NK-92 treated with Interleukin-12 subunit alpha and Interleukin-12 subunit beta, amount 100 ng/mL, for 24 hours (cell line): ENCODE measurements at regions not wholly inside any gene's neighbourhood (a gene's known extent, or its start where the extent isn't known, plus 50 kb on each side); places are given as distances from the start of the nearest gene placed in this dataset.

Source experiments
- DNase-seq: peaks from one replicate; lab custom pipeline; 2025; lab: John Stamatoyannopoulos, UW

DNA sequence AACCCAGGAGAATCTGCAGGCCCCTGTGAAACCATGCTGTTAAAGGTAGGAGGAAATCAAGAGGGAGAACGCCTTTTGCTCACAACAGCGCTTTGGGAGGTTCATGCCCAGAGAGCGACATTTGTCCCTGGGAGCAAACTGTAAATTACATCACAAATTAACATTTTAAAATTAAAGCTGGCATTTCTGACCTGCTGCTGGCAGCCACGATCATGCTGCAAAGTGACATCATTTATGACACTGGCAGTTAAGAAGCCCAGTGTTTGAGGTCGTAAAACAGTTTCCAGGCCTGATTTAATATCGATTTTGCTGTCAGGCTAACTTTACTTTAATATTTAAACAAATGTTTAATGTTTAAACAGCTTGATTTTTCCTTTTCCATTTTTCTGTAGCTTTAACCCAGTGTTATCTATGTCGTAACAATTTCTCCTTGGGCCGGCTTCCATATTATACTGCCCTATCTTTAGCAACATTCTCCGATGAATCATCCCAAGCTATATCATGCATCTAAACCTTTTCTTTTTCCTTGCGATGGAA is 86.5 kb upstream of the NPVF start:
- DNase-seq, result no peak

DNA sequence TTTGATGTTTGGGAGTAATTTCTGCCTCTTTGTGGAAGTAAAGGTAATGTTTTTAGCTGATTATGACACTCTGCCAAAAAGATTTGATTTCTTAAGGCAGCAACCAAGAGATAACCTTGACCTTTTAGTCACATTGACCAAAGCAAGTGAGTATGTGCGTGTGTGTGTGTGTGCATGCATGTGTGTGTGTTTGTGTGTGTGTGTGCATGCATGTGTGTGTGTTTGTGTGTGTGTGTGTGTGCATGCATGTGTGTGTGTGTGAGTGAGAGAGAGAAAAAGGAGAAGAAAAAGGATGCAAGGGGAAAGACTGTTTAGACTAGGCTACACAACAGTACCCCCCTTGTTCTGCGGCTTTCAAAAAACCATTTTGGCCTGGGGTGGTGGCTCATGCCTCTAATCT is 88.1 kb upstream of the NPVF start:
- DNase-seq, result no peak

DNA sequence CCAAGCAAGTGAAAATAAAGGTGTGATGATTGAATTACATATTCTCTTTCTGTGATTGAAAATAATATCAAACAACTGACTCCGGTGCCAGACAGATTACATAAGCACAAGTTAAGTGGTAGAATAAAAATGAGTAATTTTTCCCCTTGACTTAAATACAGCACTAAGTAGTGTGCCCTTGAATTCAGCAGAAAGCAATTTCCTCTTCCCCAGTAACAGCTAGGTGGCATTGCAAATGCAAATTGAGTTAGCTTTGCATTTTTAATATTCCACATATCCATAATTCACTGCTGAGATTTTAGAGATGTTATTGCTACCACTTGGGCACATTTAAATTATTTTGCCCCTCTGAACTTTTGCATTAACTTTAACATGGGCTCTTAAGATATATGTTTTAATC is 89.8 kb upstream of the NPVF start:
- no peak for DNase-seq

DNA sequence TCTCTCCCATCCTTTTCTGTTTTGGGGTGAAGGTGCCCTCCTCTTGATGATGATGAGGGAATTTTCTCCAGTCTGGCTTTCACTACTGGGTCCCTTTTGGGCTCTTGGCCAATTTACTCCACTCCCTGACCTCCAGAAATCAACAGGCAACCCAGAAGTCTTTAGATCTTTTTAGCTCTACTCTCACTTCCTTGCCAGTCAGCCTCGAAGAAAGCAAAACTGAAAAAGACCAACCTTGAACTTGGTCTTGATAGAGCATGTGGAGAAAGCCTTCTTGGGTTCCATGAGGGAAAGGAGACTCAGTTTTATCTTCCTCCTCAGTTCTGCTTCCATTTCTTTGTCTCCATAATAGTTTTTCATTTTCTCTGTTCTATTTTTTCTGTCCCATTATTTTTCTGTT is 91.4 kb upstream of the NPVF start:
- DNase-seq, result no peak

DNA sequence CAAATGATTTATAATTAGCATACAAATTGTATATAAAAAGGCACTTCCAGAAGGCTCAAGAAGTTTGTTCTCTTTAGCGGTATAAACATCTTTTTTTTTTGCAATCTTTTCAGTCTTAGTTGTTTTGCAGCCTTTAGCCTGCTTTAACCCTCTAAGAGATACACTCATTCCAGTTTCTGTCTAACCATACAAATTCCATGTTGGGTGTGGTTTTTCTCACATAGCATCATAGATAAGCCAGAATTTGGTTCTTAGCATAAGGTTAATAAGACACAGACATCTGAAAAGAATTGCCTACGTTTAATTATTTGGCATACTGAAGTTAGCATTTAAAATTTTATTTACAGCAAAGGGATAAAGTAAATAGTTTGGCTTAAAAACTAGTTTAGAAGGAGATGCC is 92.5 kb upstream of the NPVF start:
- no peak for DNase-seq

DNA sequence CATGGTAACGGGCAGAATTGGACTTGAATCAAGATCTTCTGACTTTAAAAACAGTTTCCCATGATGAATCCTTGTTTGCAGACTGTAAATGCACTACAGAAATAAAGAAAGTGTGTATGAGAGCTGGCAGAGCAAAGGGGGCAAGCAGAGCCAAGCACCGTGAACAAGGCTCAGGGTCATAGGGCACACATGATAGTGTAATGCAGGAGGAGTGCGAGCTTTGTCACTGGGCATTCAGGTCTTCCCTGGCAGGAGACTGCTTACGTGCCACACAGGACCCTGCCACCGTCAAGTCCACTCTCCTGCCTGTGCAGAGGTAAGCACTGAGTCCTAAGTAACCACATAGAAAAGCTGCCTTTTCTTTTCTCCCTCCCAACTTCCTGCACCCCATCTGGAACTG is 93.1 kb upstream of the NPVF start:
- no peak for DNase-seq

DNA sequence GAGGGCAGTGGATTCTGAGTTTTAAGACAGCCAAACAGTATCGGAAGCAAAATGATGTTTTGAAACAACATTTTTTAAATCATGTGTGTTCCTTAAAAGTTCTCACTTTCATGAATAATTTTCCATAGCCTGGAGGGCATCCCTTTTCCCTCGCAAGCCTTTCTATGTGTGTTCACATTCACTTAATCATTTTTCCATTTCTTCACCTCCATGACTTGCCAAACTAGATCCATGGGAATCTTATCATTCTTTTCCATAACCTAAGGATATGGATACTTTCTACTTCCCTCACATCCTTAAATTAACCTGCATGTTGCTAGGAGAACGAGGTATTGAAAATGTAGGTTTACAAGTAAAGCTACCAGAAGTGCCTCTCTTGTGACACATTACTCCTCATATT is 94.2 kb upstream of the NPVF start:
- DNase-seq, result no peak

DNA sequence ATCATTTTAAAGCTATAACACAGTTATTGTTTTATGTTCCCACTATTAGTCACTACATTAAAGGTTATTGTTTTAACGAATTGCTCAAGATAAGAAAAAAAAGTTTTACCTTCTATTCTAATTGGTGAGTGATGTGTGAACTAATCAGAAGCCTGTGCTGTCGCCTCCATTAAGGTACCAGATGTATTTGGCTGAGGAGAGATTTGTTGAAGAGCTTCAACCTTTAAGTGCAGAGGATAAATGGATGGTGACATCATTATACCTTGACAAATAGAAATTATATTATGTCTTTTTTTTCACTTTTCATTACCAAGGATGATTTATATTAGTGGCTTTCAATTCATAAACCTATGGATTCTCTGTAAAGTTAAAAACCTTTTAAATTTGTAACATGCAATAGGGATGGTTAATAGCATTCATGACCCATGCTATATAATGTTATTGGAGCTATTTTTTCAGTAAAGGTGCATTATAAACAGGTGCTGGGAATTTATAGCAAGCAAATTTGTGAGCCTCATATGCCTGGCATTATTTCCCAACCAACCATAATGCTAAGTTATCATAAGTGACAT is 97.0 kb upstream of the NPVF start:
- DNase-seq, result no peak

DNA sequence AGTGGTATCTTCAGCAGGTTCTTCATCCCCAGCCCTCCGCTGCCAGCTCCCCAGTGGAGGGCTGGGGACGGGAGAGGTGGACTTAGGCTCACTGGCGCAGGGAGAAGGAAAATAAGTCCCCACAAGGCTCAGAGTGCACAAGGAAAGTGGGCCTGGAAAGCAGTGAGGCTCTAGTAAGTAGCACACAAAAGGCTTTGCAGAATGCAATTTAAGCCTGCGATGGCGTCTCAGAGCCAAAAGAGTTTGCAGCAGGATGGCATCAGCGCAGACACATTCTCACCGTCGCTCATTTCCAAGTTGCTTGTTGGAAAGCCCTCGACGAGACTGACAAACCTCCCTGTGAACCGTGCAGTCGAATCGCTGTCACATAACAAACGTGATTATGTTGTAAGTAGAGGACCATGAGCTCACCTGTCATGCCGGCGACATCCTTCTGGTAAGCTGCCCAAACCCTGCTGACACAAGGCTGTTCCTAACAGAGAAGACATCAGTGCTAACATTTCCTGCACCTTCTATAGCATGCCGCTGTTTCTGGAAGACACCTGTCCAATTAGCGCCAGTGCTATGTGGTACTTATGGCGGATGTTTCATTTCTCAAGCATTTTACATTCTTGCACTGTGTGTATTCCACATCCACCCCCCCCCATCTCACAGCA is 98.3 kb upstream of the NPVF start:
- DNase-seq, result no peak

DNA sequence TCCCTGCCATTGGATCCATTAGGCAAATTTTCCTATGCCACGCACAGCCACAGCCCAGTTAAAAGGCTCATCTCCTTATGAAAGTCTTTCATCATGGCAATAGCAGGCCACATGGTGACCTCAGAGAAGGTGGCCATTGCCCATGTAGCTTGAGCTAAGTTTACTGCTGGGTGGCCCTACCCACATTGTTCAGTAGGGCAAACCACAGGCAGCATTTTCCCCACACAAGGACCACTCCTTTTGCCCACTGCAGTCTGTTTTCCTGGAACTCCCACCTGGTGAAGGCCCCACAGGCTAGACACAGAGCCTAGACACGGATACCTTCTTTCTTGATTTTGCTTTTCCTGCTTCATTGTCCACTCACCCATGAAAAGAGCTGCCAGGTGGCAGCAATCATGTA is 101.5 kb upstream of the NPVF start:
- DNase-seq, result no peak

DNA sequence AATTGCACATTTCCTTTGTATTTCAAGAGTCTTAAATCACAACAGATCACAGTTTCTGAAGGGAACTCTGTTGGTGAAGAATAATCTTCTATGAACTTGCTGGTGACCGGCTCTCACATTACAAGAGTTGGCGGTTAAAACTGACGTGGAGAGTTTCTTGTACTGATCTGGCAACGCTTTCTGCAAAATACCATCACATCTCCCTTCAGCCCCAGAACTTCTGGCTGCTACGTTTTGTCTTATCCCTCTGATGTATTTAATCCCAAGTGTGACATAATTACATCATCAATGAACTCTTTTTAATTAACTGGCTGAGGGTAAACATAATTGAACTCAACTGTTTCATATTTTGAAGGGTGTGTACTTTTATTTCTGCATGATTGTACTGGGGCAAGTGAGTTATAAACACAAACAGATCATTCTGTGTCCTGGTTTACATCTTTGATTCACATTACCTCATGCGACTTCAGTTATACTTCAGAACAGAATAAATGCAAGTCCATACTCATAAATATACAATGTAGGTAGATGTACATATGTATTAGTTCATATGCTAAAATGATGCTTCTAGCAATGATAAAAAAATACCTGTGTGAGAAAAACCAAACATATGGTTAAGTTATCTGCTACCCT is 105.1 kb upstream of the NPVF start:
- no peak for DNase-seq

DNA sequence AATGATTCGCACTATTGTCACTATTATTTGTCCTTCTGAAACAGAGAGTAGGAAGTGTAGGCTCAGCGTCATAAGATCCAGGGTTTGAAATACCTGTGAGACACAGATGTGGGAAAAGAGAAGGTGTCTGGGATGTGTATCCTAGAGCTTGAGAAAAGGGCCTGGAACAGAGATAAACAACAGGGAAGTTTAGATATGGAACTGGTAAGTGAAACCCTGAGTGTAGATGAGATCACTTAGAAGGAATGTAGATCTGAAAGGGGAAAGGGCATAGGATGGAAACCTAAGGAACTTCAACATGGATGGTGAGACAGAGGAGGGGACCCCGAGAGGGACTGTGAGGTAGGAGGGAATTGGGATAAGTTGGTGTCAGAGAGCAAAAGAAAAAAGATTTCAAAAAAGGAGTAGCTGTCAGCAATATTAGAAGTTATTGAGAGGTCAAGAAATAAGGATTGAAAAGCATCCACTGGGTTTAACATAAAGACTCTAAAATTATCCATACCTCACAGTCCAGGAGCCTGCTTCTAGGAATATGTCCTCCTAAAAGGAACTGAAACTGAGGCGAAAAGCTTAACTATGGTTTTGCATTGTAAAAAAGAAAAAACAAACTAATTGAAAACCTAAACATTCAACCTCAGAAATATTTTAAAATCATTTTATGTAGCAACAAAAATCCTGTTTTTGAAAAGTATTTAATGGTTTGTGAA is 119.2 kb upstream of the NPVF start:
- DNase-seq, result no peak

DNA sequence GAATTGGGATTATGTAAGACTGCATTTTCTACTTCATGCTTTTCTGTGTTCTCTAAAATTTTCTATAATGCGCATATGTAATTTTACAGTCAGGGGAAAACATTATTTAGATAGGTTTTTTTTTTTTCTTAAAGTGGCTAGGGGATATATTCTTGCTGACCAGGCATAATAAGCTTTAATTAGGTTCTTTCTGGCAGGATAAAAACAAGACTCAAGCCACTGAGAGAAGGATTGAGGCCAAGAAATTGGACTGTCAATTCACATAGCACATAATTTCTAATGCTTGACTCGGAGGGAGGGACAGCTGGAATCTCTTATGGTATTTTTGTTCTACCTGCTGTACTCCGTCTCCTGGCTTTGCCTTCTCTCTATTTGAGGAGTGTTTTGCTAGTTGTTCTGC is 119.8 kb upstream of the NPVF start:
- no peak for DNase-seq

DNA sequence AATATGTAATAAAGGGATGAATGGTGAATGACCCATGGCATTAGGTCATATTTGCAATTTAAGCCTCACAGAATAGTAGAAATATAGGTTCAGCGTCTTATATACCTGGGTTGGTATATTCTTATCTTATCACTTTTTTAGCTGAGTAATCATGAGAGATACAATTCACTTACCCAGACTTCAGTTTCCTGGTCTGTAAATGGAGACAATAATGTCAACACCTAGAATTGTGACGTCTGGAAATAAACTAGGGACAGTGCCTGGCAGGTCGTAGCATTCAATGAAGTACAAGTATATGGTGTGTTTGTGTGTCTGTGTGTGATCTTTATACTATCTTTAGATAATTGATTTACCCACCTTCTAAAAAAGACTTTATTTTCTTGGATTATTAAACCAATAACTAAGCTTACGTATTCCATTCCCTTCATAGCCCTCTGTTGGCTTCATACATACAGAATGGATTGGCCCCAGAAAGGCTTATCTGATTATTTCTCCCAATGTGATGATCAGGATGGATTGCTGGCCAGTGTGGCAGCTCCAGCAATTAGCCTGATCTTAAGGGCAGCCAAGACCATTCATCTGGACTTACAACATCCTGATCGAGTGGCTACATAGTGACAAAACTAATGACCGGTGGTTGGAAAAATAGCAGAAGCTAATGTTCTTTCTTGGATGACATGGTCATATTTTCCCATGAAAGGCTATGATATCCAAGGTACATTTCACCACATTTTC is 121.2 kb upstream of the NPVF start:
- DNase-seq, result no peak

DNA sequence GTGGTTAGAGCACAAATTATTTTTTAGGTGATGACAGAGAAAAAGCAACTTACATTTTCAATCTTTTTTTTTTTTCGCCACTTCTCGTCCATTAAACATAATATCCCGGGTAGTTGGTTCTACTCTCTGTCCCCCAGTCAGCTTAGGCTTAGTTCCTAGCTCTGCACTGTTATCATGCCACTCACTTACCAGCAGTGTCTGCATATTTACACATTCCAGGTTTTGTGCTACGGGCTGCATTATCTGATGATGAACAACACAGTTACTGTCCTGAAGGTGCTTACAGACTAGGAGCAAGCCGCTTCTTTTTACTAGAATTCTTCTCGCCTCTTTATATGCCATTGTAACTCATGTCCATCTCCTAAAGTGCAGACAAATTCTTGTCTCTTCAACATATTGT is 121.8 kb upstream of the NPVF start:
- no peak for DNase-seq

DNA sequence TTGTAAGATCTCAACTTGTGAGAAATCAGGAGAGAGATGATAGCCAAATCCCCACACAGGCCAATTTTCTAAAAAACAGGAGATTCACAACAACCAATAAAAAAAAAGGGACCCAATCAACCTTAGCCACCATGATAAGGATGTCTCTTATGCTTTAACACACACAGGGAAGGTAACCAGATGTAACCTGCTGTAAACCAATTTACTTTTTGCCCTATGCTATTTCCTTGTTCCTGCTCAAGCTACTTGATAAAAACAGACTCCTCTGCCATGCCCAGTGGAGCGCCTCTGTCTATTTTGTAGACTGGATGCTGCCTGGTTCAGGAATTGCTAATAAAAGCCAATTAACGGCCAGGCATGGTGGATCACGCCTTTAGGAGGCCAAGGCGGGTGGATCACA is 123.5 kb upstream of the NPVF start:
- no peak for DNase-seq

DNA sequence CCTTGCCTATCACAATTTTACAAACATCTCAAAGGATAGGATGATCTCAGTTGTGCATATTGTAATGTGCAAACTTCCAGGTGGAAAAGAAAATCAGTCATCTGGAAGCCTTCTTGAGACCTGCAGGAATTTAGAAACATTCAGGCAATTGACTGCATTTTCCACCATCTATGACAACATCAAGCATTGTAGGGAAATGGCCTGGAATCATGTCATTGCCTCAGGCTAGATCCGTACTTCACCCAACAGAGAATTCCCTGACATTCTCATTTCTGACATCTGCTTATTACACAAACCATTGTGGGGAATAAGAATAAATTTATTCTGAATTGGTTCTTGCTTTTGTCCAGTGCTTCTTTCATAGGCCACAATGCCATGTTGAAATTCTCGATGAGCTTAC is 124.9 kb upstream of the NPVF start:
- DNase-seq, result no peak

DNA sequence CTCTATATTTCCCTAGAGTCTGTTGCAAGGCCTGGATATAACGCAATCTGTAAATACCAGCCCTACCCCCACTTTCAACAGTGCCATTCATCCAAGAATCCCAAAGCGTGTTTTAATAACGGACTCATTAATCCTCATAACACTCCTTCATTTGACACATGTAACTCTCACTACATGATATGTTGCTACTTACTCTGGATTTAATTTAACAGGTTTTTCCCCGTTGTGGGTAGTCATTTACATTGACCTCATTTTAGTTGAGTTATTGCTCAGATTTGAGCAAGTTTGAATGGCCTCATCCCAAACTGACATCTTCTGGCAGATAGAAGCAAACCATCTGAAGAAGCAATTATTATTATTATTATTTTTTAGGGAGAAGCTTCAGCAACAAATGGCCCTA is 125.4 kb upstream of the NPVF start:
- no peak for DNase-seq

DNA sequence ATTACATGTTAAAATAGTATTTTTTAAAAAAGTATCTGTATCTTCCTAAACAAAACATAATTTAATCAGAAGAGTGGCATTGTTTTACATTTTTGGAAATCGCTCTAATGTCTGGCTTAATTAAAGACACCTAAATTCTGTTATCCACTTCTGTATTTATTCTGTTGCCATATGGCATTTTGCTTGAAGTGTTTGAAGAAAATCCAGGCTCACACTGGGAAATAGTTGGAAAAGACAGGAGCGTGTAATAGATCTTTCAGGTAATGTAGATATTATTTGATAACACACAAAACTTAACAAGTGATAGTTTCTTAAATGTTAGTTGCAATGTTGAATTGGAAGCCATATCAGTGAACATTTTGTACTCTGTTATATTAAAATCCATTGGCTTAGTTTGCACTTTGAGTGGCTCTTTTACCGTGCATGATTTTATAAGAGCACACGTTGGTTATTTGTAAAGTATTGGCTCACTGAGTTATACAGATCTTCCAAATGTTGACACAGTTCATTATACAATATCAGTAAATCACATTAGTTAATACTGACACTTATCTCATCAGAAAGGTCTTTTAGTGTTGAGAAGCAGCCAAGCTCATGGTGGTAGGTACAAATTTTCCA is 128.4 kb upstream of the NPVF start:
- DNase-seq, result no peak

DNA sequence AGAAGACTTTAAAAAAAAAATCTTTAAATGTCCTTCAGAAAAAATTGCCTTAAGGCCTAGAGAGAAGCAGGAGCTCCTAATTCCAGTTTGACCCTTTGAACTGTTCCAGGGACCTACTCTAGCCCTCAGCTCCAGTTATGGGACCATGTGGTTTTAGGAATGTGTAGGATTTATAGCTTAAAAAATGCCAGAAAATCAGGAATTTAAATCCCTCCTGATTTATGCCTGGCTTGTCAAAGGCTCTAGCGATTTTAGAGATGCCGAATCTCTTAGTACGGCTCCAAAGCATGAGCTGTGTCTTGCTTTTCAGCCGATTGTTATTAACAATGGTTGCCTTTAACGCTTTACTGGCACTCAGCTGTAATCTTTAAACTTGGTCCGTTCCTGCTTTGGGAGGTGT is 130.6 kb upstream of the NPVF start:
- no peak for DNase-seq

DNA sequence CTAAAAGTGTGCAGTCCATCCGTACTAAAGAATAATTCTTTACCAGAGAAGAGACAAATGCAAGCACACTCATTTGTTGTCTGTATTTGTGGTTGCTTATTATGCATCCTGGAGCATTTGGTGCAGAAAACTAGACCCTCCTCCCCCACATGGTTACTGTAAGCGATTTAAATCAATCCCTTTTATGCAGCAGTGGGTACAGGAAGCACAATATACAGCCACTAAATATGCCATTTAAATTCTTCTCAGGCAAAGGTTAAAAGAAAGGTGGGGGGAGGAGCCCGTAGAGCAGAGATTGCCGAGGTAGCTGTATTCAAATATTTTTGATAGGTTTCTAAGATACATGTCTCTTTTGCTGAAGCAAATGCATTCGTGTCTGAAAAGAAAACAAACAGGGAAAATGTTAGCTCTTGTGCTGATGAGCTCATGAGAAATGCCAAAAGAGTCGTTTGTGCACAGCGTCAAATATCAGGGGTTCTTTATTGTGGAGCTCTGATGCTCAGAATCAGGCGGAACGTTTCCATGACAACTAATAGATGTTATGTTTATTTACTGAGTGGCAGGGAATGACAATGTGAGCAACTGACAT is 131.3 kb upstream of the NPVF start:
- DNase-seq, result no peak

DNA sequence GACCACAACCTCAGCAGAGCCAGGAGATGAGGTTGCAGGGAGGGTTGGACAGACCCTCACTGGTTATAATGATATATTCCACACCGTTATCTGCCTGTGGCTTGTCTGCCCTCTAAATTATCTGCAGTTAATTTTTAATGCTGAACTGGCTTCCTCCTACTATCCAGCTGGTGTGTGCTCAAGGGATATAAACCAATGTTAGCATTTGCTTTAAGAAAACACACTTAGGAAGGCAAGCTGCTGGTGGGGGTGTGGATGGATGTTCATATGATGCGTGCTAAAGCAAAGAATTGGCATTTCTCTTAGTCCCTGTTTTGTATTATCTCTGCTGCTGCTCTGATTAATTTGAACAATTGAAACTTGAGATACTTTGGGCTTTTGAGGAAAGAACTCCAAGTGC is 132.2 kb upstream of the NPVF start:
- no peak for DNase-seq
